GM21576 (cell line): ENCODE measurements at regions not wholly inside any gene's neighbourhood (a gene's known extent, or its start where the extent isn't known, plus 50 kb on each side); places are given as distances from the start of the nearest gene placed in this dataset.
"Not testable (repeated sequence)": the region's sequence is repeated elsewhere in the genome, so short reads cannot be mapped to it uniquely, and the experiment has no call there.

Experiments
- ATAC-seq: cut with Tn5 transposase; IDR thresholded peaks from one replicate; pipeline ENCODE4 v1.9.1; 2021; ENCODE audit warnings: mild to moderate bottlenecking, moderate library complexity; ENCODE audit not compliant: unreplicated experiment

DNA sequence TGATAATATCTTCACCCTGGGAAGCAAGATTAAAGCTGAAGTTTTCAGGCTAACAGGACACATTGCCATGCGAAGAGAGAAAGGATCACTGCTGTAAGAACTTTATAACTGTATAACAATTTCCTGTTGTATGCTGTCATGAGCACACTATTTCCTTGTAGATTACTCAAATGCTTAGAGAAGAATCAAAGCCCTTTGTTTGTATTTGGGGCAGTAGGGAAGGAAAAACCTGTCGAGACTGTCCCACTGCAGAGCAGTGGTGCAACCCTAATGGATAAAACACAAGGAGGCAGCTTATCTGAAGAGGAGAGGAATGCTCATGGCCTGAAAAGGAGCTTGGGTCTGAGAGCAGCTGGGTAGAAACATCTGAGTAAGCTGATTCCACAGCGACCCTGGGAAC is 327.7 kb upstream of the NPSR1 start:
- no peak for ATAC-seq

DNA sequence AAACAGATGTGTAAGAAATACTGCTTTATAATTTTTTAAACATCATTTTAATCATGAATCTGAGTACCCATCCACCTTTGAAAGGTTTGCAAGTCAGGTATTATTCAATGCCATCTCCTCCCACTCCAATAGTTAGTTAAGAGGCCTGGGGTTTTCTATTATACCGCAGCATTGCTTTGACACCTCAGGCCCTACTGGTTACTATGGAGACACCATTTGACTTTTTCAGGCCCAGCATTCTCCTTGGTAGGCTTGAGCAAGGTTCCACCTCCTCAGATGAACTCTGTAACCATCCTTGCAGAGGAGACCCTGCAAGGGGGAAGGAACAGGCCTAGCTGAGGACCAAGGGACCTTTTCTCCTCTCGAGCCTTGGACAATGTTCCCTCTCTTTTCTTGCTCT is 326.9 kb upstream of the NPSR1 start:
- no peak for ATAC-seq

DNA sequence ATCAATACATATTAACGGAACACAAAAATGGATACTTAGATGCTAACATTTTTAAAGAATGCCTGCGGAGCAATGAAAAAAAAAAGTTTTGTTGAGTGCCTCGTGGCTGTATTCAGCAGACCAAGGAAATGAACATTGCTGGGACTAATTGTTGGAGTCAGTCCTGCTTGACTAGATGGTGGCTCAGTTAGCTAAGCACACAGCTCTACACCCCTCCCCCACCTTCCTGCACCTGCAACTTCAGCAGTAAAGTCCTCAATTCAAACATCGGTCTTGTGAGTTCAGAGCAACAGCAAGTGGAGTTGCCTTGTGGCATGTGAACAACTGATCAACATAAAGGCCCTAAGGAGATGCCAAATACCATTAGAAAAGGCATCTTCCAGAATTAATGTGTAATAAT is 326.0 kb upstream of the NPSR1 start:
- ATAC-seq: no peak

DNA sequence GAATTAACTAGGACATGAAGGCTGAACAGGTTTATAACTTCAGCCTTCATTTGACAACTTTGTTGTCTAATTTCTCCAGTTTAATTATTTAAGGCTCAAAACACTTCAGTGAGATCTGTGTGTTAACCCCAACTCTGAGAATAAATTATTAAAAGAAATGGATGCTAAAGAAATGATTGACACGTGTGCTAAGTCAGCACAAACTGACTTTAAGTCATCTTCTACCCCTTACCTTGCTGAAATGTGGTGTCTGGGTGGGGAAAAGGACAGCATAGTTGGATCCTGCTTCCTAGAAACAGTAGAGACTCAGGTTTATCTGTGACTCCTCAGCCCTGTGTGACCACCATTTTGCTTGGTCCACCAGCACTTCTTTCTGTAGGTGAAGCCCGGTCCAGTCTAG is 324.8 kb upstream of the NPSR1 start:
- ATAC-seq: no peak

DNA sequence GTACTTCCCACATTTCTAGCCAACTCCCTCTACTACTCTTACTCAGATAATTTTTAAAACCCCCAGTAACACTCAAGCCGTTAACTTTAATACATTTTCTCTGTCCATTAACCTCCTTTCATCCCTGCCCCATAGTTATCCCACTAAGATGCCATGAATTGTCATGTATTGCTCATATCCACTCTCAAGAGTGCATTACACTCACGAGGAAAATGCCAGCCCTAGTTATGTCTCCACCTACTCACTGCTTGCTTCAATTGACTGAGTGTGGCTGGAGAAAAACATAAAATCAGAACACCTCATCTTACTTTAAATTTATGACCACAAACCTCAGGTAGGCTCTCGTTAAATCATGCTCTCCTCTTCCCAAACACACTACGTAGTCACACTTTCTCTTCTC is 324.1 kb upstream of the NPSR1 start:
- no peak for ATAC-seq

DNA sequence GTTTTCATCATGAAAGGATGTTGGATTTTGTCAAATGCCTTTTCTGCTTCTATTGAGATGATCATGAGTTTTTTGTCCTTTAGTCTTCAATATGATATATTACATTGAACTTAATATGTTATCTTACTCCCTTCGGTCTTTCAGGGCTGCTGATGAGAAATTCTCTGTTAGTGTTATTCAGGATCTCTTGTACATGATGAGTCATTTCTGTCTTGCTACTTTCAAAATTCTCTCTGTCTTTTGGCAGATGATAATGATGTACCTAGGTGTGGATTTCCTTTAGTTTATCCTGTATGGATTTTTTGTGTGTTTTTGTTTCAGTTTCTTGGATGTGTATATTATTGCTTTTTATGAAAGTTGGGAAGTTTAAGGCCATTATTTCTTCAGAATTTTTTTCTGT is 320.9 kb upstream of the NPSR1 start:
- no peak for ATAC-seq

DNA sequence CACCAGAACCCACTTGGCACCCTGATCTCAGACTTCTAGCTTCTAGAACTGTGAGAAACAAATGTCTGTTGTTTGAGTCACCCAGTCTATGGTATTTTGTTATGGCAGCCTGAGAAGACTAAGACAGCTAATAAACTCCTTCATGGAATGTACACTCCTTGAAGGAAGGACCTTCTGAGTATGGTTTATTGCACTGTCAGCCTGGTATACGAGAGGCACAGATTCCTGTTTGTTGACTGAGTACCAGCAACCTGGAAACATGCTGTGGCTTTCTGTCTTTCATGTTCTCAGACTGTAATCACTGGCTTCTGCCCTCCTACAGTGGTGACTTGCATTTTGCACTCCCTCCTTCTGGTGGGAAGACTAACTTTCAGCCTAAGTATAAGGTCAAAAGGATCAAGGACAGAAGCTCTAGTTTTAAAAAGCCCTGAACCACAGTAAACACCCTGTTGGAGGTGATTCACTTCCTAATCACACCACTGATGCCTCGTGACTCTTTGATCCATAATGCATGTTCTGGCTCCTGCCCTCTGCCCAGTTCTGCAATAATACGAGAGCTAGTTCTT is 319.0 kb upstream of the NPSR1 start:
- ATAC-seq: no peak

DNA sequence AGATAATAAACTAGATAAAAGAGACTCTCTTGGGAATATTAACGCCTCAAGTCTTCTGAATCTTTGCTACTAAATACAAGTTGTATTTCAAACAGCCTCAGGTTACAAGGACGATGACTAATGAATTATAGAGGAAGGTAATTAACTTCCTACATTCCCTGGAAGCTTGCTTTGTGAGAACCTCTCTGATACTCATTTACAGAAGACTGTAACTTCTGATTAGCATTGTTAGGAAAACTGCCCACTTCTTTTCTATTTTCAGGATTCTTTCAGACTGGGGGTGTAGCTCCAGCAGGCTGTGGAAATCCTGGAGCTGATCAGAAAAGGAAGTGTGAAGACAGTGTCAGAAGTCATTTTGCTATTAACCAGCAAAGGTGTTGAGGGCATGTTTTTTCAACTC is 316.7 kb upstream of the NPSR1 start:
- ATAC-seq: no peak

DNA sequence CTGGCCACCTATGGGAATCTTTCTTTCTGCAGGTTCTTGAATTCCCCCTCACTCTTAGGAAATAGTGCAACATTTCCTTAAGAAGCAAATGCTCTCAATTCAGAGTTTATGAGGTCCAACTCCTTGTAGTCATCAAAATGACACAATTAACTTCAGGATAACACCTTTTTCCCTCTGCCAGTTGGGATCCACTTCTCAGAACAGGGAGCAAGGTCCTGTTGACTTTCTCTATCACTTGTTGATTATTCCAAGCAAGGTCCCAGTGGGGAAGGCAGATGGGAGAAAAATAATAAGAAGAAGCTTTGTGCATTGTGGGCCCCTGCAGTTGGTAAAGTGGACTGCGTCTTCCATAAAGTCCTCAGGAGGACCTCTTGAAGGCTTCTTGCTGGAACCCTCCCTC is 315.6 kb upstream of the NPSR1 start:
- no peak for ATAC-seq

DNA sequence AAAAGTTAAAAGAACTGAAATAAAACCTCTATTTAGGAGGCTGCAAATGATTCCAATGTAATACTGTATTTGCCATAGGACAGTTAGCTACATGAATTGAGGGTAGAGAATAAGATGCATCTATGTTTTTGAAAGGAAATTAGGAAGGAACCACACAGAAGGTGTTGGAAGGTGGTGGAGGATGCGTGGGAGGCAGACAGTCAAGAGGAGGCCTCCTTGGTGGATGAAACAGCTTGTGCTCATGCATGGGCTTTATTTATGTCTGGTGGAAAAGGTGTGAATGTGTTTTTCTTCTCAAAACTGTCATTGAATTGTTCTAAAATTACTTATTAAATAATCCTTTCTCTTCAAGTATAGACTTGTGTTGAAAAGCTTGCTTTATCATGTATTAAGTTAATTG is 314.4 kb upstream of the NPSR1 start:
- ATAC-seq: no peak

DNA sequence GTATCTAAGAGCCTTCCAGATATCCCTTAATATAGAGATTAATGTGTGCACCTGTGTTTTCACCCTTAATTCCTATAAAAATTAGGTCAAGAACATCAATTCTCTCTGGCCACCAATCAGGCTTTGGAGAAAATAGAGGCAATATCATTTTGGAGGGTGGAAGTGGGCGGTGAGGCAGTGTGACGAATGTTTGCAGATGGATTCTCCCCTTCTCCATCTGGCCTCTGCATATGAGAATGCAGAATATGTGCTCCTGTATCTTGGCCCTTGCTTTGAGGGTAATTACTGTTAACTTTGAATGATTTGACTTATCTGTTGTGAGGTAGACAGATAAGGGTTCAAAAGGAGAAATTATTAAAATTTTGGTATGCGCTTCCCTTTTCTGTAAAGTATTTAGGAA is 304.0 kb upstream of the NPSR1 start:
- ATAC-seq: no peak

DNA sequence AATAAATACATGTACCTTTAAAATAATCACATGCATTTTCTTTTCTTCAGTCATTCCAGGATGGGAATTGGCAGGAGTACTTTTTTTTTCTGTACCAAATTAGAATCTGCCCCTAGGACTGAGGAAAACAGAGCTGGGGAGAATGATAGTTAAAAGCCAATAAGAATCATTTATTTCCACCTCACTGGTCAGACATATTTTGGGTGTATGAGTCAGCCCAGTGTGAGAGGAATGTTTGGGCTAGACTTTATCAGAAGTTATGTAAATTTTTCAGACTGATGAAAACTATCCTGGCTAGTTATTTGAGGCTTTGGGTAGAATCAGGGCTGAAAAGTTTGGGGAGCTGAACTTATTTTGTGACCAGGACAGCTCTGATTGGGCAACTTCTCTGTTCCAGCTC is 303.1 kb upstream of the NPSR1 start:
- ATAC-seq: no peak

DNA sequence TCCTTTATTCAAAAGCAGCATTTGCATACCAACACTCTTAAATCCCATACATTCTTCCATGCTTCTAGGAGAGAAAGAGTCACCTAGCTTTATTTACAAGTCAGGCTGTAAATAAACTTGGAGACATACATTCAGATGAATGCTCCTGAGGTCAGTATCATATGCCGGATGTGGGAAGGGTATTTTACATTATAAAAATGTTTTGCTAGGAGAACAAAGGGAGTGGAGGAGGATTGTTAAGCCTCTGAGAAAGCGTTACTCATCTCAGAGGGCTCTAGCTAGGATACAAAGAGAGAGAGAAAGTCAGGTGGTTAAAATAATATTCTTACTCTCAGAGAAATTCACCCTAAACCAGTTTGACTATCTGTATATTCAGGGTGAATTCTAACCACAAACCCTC is 300.9 kb upstream of the NPSR1 start:
- ATAC-seq: no peak

DNA sequence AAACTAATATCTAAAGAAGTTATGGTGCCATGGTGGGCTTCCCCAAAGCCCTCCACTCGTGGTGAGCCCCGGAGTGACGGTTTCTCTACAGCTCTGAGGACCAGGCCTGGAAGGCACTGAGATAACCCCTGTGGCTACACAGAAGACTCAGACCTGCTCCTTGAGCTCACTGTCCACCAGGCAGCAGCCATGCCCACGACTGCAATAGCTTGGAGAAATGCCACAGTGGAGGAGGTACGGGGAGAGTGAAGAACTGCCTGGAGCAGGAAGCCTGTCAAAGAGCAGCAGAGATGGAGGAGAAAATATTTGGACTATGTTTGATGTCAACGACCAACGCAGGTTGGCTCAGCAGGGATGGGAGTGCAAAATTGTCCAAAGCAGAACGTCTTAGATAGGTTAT is 300.1 kb upstream of the NPSR1 start:
- no peak for ATAC-seq

DNA sequence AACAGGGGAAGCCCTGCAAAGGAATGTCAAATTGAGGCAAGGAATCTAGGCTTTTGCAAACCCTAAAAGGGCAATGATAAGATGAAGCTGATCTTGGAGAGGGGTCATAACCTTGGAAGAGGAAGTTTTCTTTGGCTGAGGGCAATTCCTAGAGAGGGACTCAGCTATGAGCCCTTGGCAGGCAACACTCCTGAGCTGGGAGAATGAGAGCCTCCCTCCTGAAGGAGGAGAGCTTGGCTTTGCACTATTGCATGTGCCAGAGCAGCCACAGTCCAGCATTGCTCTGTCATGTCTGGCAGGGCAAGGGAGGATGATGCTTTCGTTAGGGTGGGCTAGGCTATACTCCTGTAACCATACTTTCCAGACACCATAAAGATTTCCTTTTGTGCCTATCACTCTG is 299.4 kb upstream of the NPSR1 start:
- not testable (repeated sequence) for ATAC-seq

DNA sequence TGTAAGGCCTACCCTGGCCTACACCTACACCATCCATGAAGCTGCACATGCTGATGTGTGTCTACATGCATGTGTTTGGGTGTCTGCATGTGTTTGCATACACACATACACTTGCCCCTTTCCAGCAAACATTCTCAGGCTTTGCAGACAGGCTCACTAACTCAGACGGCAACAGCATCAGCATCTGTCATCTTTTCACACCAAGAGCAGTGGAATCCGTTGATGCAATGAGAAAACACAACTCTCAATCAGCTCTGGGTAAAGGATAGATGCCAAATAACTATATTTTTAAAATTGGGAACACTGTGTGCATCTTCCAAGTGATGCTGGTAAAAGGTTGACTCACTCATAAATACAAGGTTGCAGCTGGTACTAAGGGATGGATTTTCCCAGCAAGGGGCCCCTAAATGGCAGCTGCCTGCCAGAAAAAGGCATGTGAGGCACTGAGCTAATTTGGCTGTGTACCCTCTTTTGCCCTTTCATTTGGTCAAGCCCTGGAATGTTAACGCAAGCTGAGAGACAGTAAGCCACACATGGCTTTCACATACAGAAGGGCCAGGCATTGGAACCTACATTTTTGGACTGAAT is 296.3 kb upstream of the NPSR1 start:
- no peak for ATAC-seq

DNA sequence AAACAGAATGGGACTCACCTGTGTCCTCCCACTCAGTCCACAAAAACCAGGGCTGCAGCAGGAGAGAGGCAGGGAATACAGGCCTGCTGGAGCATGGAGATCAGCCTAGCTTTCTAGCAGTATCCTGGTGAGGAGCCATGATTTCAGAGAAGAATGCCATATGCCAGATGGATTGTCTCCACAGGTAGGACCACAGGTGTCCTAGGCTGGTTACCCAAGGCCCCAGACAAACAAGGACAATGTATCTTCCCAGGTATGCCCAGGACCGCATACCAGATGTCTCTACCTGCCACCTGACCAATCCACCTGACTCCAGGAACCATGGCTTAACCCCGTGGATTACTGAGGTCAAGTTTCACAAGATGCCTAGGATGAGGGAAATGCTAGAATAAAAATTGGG is 295.4 kb upstream of the NPSR1 start:
- no peak for ATAC-seq

DNA sequence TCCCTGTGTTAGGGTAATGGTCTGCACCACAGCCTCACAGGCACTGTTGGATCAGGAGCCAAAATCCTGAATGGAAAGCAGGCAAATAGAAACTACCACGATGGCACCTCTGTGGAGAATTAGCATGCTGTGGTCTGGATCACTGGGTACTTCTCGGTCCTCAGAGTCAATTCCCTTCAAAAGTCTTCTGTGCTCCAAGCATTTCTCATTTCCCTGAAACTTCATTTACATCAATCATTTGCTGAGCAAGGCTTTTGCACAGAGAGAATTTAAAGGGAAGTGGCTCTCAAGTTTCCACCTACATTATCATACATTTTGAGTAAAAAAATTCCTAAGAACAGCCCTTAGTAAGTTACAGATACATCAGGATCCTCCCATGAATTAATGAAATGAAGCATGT is 293.9 kb upstream of the NPSR1 start:
- no peak for ATAC-seq

DNA sequence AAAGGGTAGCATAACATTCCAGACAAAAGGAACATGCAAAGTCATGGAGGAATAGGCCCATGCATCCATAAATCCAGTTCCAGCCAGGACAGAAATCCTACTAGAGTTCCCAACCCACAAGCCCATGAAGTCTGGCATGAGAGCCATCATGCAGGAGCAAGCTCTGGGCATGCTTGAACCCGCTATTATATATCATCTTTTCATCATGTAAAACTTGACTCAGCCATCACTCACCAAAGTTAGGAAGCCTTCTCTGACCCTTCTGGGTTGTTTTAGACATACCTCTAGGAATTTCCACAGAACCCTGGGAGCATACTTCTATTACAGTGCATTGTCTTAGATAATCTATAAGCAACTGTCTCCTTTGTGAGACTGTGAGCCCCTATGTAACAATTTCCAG is 293.0 kb upstream of the NPSR1 start:
- no peak for ATAC-seq

DNA sequence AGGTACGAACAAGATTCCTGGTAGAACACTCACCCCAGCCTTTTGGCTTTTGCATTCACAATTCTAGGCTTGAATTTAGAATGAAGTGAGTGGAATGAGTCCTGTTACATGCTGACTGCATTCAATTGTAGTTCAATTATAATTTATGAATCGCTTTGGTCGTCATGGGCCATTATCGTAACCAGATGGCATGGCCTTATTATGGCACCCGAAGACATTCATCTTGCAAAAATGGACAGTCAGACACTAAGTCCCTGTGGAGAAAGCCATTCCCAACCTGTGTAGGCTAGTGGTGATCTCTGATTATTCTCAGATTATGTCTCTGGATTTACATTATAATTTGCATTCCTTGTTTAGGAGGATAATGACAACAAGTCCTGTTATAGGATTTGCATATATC is 292.4 kb upstream of the NPSR1 start:
- no peak for ATAC-seq

DNA sequence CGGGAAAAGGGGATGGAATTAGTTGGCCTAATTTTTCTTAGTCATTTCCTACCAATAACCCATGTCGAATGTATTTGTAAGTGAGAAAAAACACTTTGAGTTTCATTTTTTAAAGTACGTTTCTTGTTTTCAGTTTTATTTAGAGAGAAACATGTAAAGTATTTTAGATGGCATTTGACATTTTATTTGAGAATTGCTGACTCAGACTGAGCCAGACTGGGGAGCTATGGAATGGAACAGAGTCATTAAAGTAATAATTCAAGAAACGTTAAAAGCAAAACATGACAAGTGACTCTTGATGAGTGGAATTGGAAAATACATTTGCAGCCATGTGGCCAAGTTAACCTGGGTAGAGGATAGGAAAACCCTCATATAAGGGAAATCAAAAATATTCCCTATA is 286.1 kb upstream of the NPSR1 start:
- no peak for ATAC-seq

DNA sequence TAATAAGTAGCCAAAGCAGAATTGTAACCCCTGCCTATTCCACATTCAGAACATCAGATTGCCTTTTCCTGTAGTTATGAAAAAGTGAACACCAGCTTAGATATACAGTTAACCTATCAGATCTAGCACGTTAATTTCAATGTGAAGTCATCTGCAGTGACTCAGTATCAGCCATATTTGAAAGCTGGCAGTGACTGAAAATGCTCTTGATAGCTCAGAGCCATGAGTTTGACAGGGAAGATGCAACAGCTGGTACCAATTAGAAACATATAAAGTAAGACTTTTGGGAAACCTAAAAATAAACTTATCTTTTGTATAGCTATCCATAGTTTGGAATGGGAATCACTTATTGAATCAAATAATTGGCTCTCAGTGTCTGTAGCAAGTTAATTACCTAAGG is 284.1 kb upstream of the NPSR1 start:
- ATAC-seq: no peak

DNA sequence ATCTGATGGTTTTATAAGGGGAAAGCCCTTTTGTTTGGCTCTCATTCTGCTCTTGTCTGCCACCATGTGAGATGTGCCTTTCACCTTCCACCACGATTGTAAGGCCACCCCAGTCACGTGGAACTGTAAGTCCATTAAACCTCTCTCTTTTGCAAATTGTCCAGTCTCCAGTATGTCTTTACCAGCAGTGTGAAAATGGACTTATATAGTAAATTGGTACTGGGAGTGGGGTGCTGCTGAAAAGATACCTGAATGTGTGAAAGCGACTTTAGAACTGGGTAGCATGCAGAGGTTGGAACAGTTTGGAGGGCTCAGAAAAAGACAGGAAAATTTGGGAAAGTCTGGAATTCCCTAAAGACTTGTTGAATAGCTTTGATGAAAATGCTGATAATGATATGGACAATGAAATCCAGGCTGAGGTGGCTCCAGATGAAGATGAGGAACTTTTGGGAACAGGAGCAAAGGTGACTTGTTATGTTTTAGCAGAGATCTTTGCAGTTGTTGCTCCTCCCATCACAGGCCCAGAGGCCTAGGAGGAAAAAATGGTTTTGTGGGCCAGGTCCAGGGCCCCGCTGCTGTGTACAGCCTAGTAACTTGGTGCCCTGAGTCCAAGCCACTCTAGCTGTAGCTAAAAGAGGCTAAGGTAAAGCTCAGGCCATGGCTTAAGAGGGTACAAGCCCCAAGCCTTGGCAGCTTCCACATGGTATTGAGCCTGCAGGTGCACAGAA is 275.7 kb upstream of the NPSR1 start:
- no peak for ATAC-seq
